ENCODE measurements at regions not wholly inside any gene's neighbourhood (a gene's known extent, or its start where the extent isn't known, plus 50 kb on each side); places are given as distances from the start of the nearest gene placed in this dataset.

- TF ChIP-seq CTCF (IDR thresholded peaks at IDR 0.05) (no peak), POLR2A (IDR thresholded peaks at IDR 0.05) (no peak)
Observed at GRCh38 chr2:12348216-12348615, 368.5 kb upstream of the TRIB2 start.
